HCT116 (cell line): ENCODE measurements at regions not wholly inside any gene's neighbourhood (a gene's known extent, or its start where the extent isn't known, plus 50 kb on each side); places are given as distances from the start of the nearest gene placed in this dataset.

ENCODE experiments used
- ATAC-seq: fragments of 200-7000 bp; cut with Tn5 transposase; 2 replicates; pipeline ENCODE4 v1.9.1; 2020; ENCODE audit warnings: mild to moderate bottlenecking, moderate library complexity
- BruUV-seq: library from RNA; stranded (reverse); fragments of 400-500 nt; replicated peaks from 2 replicates; lab custom pipeline; 2021; lab: Mats Ljungman, UMichigan
- CTCF ChIA-PET: fragments of 300-600 bp; sonication (Branson Sonifier 250); formaldehyde crosslinking; loops from one replicate; lab custom pipeline; 2021; ENCODE audit warnings: antibody characterized with exemption; lab: Charles Lee
- POLR2A ChIA-PET: fragments of 300-600, 350-600 bp; sonication (Branson Sonifier 250); formaldehyde crosslinking; loops from one replicate; lab custom pipeline; 2021; ENCODE audit warnings: antibody characterized with exemption; lab: Charles Lee
- RAD21 ChIA-PET, 2 experiments: fragments of 300-600 bp; sonication (Branson Sonifier 250); formaldehyde crosslinking; loops; one replicate each; lab custom pipeline; 2023; ENCODE audit warnings: low total read pairs in 2 of 2; ENCODE audit not compliant: uncharacterized antibody in 2 of 2, unreplicated experiment in 2 of 2, low non-redundant PET in 1 of 2; lab: Charles Lee
- DNase-seq: peaks from one replicate; pipeline ENCODE4 v3.0.0-alpha.2; 2010; ENCODE audit warnings: low read depth, low spot score
- H2AFZ ChIP-seq: fragments of 200-600 bp; shearing (Covaris generic), sonication (generic); 2 replicates; pipeline ENCODE4 v1.6.1; 2017; ENCODE audit warnings: low read depth, mixed run types, mixed read lengths, antibody characterized with exemption, low read length; ENCODE audit not compliant: poor library complexity, severe bottlenecking
- H3K27ac ChIP-seq: 2 replicates; pipeline ENCODE4 v1.5.1; 2012; ENCODE audit warnings: low read depth, low read length
- H3K27me3 ChIP-seq: fragments of 200-600 bp; sonication (generic); 2 replicates; pipeline ENCODE4 v1.6.1; 2016; ENCODE audit warnings: mixed run types, low read length, mixed read lengths; ENCODE audit not compliant: insufficient read depth
- H3K36me3 ChIP-seq, 2 experiments: fragments of 200-500 bp in 1 of 2; fragments of 200-600 bp in 1 of 2; sonication (Bioruptor generic) in 1 of 2; sonication (generic) in 1 of 2; 2 replicates each; pipeline versions ENCODE4 v1.5.1 to v1.6.1; 2014 to 2016; ENCODE audit warnings: low read length in 2 of 2, inconsistent platforms in 1 of 2, mixed read lengths in 1 of 2, mixed run types in 1 of 2; ENCODE audit not compliant: insufficient read depth in 2 of 2, control insufficient read depth in 1 of 2
- H3K4me1 ChIP-seq, 2 experiments: fragments of 200-600 bp in 1 of 2; sonication (generic) in 1 of 2; 2 replicates each; pipeline versions ENCODE4 v1.5.1 to v1.6.1; 2012 to 2017; ENCODE audit warnings: low read length in 2 of 2, inconsistent platforms in 1 of 2, mild to moderate bottlenecking in 1 of 2, mixed read lengths in 1 of 2, mixed run types in 1 of 2, moderate library complexity in 1 of 2; ENCODE audit not compliant: insufficient read depth in 2 of 2, control insufficient read depth in 1 of 2
- H3K4me2 ChIP-seq: fragments of 200-600 bp; sonication (generic); 2 replicates; pipeline ENCODE4 v1.6.1; 2017; ENCODE audit warnings: mixed run types, low read length, mixed read lengths
- H3K4me3 ChIP-seq, 2 experiments: fragments of 200-600 bp in 1 of 2; sonication (generic) in 1 of 2; replicated peaks in 1 of 2; 2 replicates each; pipeline ENCODE4 v1.5.1; 2011 to 2016; ENCODE audit warnings: low read length in 2 of 2, control low read depth in 1 of 2, low read depth in 1 of 2, mild to moderate bottlenecking in 1 of 2, mixed read lengths in 1 of 2, mixed run types in 1 of 2
- H3K79me2 ChIP-seq: fragments of 200-600 bp; sonication (generic); 2 replicates; pipeline ENCODE4 v1.6.1; 2017; ENCODE audit warnings: mild to moderate bottlenecking, mixed run types, low read length, moderate library complexity, mixed read lengths; ENCODE audit not compliant: insufficient read depth
- H3K9ac ChIP-seq: fragments of 200-600 bp; sonication (generic); 2 replicates; pipeline ENCODE4 v1.6.1; 2016; ENCODE audit warnings: low read length, mixed read lengths
- H3K9me2 ChIP-seq: fragments of 200-600 bp; sonication (generic), shearing (Covaris generic); 2 replicates; pipeline ENCODE4 v1.6.1; 2017; ENCODE audit warnings: mixed run types, mild to moderate bottlenecking, moderate library complexity; ENCODE audit not compliant: insufficient read depth
- H3K9me3 ChIP-seq, 2 experiments: fragments of 200-500 bp in 1 of 2; fragments of 200-600 bp in 1 of 2; sonication (Bioruptor generic) in 1 of 2; sonication (generic) in 1 of 2; 2 replicates each; pipeline ENCODE4 v1.6.1; 2014 to 2017; ENCODE audit warnings: low read length in 2 of 2, mixed read lengths in 2 of 2, inconsistent platforms in 1 of 2, low read depth in 1 of 2, mild to moderate bottlenecking in 1 of 2, mixed run types in 1 of 2, moderate library complexity in 1 of 2; ENCODE audit not compliant: control insufficient read depth in 1 of 2, insufficient read depth in 1 of 2
- H4K20me1 ChIP-seq: fragments of 200-600 bp; sonication (generic), shearing (Covaris generic); 2 replicates; pipeline ENCODE4 v1.6.1; 2017; ENCODE audit warnings: mixed run types, mild to moderate bottlenecking, moderate library complexity; ENCODE audit not compliant: insufficient read depth
- CBX3 ChIP-seq: IDR thresholded peaks from 2 replicates; pipeline ENCODE4 v1.6.1; 2012; ENCODE audit warnings: low read depth
- EZH2 ChIP-seq: fragments of 200-600 bp; sonication (generic); IDR thresholded peaks from 2 replicates; pipeline ENCODE4 v1.6.1; 2017; ENCODE audit warnings: antibody characterized with exemption, mixed run types
- FOSL1 ChIP-seq: IDR thresholded peaks from 2 replicates; pipeline ENCODE4 v1.6.1; 2012; ENCODE audit warnings: low read depth
- JUND ChIP-seq: IDR thresholded peaks from 2 replicates; pipeline ENCODE4 v1.6.1; 2012
- RAD21 ChIP-seq: IDR thresholded peaks from 2 replicates; pipeline ENCODE4 v1.6.1; 2012; ENCODE audit warnings: low read depth, mild to moderate bottlenecking
- SRF ChIP-seq: IDR thresholded peaks from 2 replicates; pipeline ENCODE4 v1.6.1; 2012; ENCODE audit warnings: low read depth
- TCF7L2 ChIP-seq: IDR thresholded peaks from 2 replicates; pipeline ENCODE4 v1.7.0; 2011; ENCODE audit warnings: borderline replicate concordance, inconsistent platforms; ENCODE audit not compliant: insufficient read depth, insufficient read length; ENCODE audit errors: extremely low read depth
- ZFX ChIP-seq: fragments of 450-650 bp; IDR thresholded peaks from 2 replicates; pipeline ENCODE4 v1.6.1; 2017
- intact Hi-C: fragments of 100-400 bp; cut with micrococcal nuclease; formaldehyde crosslinking; loops from 2 replicates; pipeline ENCODE4 v1.10.0; 2022
- TF ChIP-seq, protein P1 (sequence below): IDR thresholded peaks from 2 replicates; pipeline ENCODE4 v1.6.1; 2012
- TF ChIP-seq, protein P2 (sequence below): IDR thresholded peaks from 2 replicates; pipeline ENCODE4 v1.6.1; 2012; ENCODE audit warnings: low read depth

DNA sequence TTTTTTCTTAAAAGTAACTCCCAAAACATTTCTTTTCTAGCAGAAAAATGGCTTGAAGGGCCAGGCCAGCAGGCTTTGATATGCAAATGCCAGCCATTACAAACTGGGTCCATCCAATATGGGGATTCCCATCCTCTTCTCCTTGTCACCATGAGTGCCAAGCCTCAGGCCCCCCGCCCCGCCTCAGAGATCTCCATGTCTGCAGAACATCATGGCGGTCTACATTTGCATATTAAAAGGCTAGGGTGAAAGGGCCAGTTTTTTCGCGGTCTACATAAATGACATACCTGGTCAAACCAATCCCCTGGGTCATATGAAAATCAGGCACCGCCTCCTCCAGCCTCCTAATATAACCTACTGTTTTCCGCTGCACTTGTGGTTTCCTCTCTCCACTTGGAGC, 1327.6 kb downstream of the UQCRFS1 start:
- POLR2A ChIA-PET = no interaction called here
- DNase-seq (no peak), ATAC-seq (no peak)
- peaks cover 3 to 12% of the 10 kb centered on the region in 2 experiments; a peak in 2 of 4 replicates for H3K9me3 ChIP-seq
- no peaks in the 10 kb centered on the region for H3K4me1 ChIP-seq
- H3K4me3 ChIP-seq = no peak overlapping the region
- intact Hi-C loops = no loop called here
- no peak overlapping the region for H3K4me2 ChIP-seq
- CTCF ChIA-PET = no interaction called here
- H3K79me2 ChIP-seq = no peaks in the 10 kb centered on the region
- RAD21 ChIA-PET = no interaction called here
- no peak overlapping the region for H3K27ac ChIP-seq
- no TSS peak for BruUV-seq
- no peak overlapping the region for H2AFZ ChIP-seq
- H3K27me3 ChIP-seq = no peaks in the 10 kb centered on the region
- no peak overlapping the region for H3K9ac ChIP-seq
- no peaks in the 10 kb centered on the region for H4K20me1 ChIP-seq
- no peak for TF ChIP-seq SRF
- no peak for TF ChIP-seq RAD21
- TF ChIP-seq ZFX = no peak
- TF ChIP-seq, protein P1, sequence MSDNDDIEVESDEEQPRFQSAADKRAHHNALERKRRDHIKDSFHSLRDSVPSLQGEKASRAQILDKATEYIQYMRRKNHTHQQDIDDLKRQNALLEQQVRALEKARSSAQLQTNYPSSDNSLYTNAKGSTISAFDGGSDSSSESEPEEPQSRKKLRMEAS = no peak
- no peak for TF ChIP-seq JUND
- no peak for TF ChIP-seq FOSL1
- TF ChIP-seq, protein P2, sequence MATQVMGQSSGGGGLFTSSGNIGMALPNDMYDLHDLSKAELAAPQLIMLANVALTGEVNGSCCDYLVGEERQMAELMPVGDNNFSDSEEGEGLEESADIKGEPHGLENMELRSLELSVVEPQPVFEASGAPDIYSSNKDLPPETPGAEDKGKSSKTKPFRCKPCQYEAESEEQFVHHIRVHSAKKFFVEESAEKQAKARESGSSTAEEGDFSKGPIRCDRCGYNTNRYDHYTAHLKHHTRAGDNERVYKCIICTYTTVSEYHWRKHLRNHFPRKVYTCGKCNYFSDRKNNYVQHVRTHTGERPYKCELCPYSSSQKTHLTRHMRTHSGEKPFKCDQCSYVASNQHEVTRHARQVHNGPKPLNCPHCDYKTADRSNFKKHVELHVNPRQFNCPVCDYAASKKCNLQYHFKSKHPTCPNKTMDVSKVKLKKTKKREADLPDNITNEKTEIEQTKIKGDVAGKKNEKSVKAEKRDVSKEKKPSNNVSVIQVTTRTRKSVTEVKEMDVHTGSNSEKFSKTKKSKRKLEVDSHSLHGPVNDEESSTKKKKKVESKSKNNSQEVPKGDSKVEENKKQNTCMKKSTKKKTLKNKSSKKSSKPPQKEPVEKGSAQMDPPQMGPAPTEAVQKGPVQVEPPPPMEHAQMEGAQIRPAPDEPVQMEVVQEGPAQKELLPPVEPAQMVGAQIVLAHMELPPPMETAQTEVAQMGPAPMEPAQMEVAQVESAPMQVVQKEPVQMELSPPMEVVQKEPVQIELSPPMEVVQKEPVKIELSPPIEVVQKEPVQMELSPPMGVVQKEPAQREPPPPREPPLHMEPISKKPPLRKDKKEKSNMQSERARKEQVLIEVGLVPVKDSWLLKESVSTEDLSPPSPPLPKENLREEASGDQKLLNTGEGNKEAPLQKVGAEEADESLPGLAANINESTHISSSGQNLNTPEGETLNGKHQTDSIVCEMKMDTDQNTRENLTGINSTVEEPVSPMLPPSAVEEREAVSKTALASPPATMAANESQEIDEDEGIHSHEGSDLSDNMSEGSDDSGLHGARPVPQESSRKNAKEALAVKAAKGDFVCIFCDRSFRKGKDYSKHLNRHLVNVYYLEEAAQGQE = no peak
- no peak for TF ChIP-seq EZH2
- TF ChIP-seq CBX3 = no peak
- TF ChIP-seq TCF7L2 = no peak
- no peaks in the 10 kb centered on the region for H3K36me3 ChIP-seq
- H3K9me2 ChIP-seq = no peaks in the 10 kb centered on the region
